Neural progenitor cell (in vitro differentiated cells): ENCODE measurements at regions not wholly inside any gene's neighbourhood (a gene's known extent, or its start where the extent isn't known, plus 50 kb on each side); places are given as distances from the start of the nearest gene placed in this dataset.
"Not testable (repeated sequence)": the region's sequence is repeated elsewhere in the genome, so short reads cannot be mapped to it uniquely, and the experiment has no call there.

Experiments used
- EZH2 ChIP-seq: fragments of 200-600 bp; sonication (generic); IDR thresholded peaks from 2 replicates; pipeline ENCODE4 v1.6.1; 2017; ENCODE audit warnings: antibody characterized with exemption, mild to moderate bottlenecking, moderate library complexity
- EZH2phosphoT487 ChIP-seq: fragments of 200-600 bp; sonication (generic); IDR thresholded peaks from 2 replicates; pipeline ENCODE4 v1.6.1; 2017; ENCODE audit warnings: antibody characterized with exemption
- TF ChIP-seq, protein P1 (sequence below): fragments of 200-600 bp; sonication (generic); IDR thresholded peaks from 2 replicates; pipeline ENCODE4 v1.5.1; 2017; ENCODE audit warnings: antibody characterized with exemption, mild to moderate bottlenecking

DNA sequence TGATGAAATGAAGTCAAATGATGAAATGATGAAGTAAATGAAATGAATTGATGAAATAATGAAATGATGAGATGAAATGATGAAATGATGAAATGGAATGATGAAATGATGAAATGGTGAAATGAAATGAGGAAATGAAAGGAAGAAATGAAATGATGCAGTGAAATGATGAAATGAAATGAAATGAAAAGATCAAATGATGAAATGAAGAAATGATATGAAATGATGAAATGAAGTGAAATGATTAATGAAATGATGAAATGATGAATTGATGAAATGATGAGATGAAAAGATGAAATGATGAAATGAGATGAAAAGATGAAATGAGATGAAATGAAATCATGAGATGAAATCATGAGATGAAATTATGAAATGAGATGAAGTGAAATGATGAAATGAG lies 139.2 kb upstream of the ERV3-1 start:
- TF ChIP-seq EZH2phosphoT487, EZH2: not testable (repeated sequence)
- TF ChIP-seq, protein P1, sequence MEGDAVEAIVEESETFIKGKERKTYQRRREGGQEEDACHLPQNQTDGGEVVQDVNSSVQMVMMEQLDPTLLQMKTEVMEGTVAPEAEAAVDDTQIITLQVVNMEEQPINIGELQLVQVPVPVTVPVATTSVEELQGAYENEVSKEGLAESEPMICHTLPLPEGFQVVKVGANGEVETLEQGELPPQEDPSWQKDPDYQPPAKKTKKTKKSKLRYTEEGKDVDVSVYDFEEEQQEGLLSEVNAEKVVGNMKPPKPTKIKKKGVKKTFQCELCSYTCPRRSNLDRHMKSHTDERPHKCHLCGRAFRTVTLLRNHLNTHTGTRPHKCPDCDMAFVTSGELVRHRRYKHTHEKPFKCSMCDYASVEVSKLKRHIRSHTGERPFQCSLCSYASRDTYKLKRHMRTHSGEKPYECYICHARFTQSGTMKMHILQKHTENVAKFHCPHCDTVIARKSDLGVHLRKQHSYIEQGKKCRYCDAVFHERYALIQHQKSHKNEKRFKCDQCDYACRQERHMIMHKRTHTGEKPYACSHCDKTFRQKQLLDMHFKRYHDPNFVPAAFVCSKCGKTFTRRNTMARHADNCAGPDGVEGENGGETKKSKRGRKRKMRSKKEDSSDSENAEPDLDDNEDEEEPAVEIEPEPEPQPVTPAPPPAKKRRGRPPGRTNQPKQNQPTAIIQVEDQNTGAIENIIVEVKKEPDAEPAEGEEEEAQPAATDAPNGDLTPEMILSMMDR: not testable (repeated sequence)
